Activated CD4-positive, CD25-positive, alpha-beta regulatory T cell treated with anti-CD3 and anti-CD28 coated beads, Interleukin-2, amount 50 U/mL, for 72 hours (primary cell): ENCODE measurements at regions not wholly inside any gene's neighbourhood (a gene's known extent, or its start where the extent isn't known, plus 50 kb on each side); places are given as distances from the start of the nearest gene placed in this dataset.

Experiments used
- DNase-seq: peaks from one replicate; pipeline ENCODE4 v3.0.0; 2021

DNA sequence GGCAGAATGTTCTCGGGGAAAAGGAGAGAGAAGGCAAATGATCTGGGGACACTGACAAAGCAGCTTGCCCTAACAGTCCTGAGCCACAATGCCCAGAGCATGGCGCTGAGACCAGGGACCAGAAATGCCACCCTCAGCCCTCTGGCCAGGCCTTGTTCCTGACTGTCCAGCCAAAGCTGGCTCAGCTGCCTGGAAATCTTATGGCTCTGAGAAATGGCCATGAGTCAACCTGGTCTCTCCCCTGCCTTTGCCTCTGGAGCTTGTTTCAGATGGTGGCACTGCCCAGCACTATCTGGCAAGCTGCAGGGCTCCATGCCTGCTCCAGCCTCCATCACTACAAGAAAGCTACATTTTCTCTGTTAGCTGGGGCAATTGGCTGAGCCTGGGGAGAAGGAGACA is 90.5 kb upstream of the PLXNA4 start:
- no peak for DNase-seq

DNA sequence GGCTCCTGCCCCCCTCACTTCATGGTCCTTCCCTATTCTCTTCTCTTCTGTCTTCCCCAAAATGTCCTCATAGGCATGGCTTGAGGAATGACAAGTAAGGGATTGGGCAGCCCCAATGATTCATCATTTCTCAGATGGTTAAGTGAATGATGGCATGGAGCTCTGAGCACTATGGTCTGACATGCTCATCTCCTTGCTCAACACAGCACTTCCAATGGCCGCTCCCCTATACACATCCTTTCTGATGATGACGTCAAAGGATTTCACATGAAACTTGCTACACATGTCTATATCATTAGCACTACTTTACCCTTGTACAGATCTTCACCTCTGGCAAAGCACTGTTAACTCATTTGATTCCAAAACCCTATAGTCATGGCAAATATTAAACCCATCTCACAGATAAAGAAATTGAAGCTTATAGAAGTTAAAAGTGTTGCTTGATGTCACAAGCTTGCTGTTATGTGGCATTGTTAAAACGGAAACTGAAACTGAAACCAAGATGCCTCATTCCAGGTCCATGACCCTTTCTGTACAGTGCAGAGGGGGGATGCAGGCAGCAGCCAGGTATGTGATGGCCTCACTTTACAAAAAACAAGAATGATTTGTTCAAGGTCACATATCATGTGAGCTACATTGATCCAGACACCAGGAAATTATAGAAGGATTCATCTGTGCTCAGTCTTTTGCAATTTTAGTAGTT is 90.0 kb upstream of the PLXNA4 start:
- no peak for DNase-seq

DNA sequence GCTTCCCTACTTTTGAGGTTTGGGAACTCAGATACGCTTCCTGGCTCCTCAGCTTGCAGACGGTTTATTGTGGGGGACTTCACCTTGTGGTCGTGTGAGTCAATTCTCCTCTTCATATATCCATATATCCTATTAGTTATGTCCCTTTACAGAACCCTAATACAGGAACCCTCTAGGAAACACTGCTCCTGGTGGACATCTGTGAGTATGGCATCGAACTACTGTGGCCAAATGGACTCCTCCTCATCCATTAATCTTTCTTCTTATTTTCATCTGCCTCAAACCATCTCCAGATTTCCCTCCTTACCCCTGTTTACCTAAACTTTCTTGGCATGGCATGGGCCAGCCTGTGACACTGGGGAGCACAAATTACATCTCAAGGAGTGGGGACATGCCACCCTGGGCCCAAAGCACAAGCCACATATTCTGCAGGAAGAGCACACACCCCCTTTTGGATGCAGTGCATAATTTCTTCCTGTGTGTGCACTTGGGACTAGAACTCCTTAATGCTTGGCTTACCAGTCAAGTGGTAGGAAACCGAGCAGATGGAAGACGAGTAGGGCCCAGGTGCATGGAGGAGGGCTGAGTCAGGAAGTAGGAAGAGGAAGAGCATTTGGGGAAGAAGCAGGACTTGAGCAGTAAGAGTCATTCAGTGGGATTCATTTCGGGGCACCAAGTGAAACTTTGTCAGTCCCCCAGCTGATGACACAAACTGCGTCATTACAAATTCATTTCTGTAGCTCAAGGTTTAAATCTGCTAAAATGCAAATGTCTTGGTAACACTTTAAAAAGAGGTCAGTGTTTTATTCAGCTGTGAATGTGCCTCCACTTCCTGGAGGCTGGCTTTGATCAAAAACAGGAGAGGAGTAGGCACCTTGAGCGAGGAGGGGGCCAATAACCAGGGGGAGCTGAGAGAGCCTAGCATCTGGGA is 80.8 kb upstream of the PLXNA4 start:
- DNase-seq: no peak

DNA sequence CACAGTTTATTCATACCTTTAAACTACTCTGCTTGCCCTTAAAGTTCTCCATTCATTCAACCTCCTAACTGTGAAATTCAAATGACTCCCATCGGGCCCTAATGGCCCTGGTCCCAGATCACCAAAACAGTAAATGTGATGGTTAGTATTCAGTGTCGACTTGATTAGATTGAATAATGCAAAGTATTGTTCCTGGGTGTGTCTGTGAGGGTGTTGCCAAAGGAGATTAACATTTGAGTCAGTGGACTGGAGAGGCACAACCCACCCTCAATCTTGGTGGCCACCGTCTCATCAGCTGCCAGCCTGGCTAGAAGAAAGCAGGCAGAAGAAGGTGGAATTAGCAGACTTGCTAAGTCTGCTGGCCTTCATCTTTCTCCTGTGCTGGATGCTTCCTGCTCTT is 80.1 kb upstream of the PLXNA4 start:
- DNase-seq: no peak

DNA sequence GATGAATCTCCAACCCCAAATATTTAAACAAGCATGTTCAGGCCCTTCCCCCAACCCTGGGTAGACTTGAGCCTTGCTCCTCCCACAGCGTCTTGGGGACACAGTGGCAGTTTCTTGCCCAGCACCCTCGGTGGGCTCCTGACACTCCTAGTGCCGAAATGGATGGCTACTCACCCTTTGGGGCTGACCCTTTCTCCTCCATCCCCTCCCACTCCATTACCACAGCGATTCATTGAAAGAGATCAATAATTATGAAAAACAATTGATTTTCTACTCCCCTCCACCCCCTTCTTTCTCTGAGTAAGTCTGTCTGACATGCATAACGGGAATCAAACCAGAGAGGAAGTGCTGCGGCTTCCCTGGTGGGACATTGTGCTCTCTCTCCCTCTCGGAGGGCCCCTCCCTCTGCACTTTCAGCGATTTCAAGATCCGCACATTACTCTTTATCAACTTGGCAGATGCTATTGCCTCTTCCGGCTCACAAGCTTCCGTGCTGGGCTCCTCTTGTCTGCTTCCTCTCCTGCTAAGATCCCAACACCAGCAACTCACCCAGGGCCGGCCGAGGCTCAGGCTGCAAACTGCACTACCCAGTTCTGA is 79.0 kb upstream of the PLXNA4 start:
- DNase-seq: peak; percentile 32

DNA sequence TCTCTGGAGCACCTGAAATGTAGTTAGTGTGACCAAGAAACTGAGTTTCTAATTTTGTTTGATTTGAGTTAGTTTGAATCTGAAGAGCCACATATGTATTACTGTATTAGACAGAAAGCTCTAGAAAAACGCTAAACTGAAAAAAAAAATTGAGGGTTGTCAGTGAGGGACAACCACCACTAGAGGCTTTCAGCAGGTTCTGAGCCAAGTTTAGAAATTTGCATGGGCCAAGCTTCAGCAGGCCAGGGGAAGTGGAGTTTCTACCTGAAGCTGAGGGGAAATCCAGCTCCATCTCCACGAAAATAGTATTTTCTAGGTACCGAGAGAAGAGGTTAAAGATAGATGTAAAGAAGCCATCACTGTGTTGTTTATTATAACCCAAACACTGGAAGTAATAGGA is 77.9 kb upstream of the PLXNA4 start:
- no peak for DNase-seq

DNA sequence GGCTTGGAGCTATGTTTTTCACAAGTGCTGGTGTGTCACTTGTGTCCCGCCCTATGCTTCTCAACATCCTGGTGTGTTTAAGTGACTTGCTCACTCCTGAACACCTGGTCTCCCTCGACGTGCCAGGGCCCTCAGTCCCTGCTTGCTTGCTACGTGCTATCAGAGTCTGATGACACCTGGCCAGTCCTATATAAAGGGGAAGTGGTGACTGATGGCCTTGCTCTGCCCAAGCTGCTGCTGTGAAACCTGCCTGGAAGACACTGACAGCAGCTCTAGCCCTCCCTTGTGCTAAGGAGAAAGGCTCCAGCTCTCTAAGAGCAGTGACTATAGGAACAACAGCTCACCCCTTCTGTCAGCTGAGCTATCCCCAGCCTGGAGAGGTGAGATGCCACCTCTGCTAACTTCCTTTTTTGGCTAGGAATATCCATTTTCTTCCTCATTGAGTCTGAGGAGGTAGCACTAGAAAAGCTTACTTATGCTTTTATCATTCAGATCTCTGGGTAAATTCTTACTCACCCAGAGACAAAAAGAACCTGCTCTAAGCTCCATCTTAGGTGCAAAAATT is 77.2 kb upstream of the PLXNA4 start:
- DNase-seq: no peak

DNA sequence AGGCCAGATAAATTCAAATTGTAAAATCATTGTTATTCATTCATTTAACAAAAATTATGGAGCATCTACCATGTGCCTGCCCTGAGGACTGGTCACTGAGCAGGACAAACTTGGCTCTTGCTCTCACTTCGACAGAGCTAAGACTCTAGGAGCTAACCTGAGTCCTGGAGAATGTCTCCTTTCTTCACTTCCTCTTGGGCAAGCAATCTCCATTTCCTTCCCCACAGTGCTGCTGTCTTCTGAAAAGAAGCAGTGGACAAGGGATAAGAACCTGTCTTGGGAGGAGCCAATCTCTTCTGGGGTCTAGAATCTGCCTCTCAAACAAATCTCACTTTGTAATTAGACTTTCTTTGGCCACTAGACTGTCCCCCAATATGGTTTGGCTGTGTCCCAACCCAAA is 76.2 kb upstream of the PLXNA4 start:
- DNase-seq: no peak

DNA sequence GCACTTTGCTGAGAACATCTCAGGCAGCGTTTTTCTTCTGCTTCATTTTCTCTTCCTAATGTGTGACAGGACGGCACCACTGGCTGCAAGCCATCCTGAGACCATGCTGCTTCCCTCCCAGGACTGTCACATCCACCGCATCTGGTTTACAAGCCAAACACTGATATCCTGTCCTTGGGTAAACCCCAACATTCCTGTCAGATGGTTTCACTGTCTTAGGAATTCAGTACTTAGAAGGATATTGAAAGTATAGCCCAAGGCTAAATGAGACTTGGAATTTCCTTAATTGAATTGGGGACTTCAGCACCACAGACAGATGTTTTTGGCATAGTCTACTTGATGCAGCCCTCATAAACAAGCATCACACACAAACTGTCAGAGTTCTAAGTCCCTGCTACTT is 74.2 kb upstream of the PLXNA4 start:
- no peak for DNase-seq

DNA sequence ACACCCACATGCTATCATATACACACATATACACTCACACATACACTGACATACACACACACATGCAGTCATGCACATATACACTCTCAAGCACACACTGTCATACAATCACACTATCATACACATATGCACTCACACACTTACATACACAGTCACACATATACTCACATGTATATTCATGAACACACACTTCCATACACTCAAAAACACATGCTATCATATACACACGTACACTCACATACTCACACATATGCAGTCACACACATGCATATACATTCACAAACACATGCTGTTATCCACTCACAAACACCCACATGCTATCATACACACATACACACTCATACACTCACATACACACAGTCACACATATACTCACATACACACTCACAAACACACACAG is 71.0 kb upstream of the PLXNA4 start:
- DNase-seq: no peak

DNA sequence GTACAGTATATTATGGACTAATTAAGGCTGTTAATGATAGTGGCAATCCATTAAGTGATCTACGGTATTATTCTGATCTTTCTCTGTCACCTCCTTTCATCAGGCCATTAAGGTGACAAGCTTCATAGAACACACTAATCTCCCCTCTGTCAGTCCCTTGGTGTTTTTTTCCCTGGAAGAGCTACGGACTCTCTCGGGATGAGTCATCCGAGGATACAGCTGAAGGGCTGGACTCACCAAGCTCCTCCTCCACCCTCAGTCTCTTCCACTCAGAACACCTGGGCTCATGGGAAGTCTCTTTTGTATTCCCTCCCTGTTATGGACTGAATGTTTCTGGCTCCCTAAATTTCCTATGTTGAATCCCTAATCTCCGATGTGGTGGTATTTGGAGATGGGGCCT is 69.8 kb upstream of the PLXNA4 start:
- no peak for DNase-seq

DNA sequence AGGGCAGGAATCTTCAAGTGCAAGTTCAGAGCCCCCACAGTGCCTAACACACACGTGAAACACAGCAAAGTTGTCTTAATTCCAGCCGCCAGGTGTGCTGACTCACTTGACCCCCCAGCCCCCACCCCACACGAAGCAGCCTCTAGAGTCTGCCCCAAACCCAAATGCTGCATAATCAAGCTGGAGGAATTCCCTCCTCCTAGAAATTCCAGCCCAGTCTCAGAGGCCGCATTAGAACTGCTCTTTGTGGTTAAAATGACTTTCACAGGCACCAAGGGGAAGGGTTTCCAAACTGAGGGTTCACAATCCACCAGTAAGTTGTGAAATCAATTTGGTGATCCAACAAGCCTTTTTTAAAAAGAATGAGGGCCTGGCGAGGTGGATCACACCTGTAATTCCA is 67.0 kb upstream of the PLXNA4 start:
- DNase-seq: no peak

DNA sequence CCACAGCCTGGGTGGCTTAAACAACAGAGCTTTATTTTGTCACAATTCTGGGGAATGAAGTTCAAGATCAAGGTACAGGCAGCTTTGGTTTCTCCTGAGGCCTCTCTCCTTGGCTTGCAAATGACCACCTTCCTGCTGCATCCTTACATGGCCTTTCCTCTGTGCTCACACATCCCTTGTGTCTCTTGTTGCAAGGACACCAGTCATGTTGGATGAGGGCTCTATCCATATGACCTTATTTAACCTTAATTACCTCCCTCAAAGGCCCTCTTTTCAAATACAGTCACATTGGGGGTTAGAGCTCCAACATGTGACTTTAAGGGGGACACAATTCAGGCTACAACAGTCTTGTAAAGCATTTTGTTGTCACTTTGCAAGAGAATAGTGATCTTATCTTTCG is 65.0 kb upstream of the PLXNA4 start:
- no peak for DNase-seq

DNA sequence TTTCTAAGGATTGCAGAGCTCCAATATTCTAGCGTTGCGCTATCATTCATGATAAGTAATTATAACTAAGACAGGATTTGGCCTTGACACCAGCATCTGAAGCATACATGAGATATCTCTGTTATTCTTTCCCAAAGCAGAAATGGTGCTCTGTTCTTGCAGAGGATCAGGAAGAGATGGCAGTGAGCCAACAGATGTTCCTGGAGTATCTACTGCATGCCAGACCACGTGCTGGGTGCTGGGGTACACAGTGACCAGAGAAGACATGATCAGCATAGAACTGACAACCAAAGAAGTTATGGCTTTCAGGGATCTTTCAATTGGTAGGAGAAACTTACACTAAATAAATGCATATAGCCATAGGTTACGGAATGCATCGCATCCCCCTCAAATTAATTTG is 63.7 kb upstream of the PLXNA4 start:
- no peak for DNase-seq

DNA sequence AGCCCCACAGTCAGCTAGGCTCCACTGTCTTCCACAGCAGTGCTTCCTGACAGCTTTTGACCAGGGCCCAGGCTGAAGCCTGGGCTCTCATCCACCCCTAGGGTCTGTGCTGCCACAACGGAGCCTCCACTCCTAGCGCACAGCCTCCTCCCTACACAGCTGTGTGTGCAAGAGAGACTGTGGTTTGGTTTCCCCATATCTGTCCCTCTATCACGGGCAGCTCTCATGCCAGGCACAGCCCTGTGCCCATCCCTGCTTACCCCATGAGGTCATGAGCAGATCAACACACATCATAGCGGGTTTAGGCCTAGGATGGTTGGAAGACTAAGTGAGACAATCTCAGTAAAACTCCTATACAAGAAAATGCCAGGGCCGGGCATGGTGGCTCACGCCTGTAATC is 61.7 kb upstream of the PLXNA4 start:
- no peak for DNase-seq

DNA sequence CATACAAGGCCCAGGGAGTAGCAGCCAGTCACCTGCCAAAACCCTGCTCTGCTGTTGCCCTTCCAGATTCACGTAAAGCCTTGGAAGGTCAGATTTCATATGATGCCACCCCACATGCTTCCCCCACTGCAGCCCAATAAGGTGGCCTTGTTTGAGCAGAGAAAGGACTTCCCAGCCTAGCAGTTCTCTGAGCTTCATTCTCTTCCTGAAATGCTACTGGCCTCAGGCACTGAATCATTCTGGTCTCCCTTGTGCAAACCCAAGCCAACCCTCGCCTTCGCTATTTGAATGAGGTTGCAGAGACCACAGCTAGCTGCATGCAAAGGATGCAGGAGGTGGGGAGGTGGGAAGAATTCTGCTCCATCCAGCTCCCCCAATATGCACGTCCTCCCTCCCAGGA is 60.3 kb upstream of the PLXNA4 start:
- DNase-seq: no peak

DNA sequence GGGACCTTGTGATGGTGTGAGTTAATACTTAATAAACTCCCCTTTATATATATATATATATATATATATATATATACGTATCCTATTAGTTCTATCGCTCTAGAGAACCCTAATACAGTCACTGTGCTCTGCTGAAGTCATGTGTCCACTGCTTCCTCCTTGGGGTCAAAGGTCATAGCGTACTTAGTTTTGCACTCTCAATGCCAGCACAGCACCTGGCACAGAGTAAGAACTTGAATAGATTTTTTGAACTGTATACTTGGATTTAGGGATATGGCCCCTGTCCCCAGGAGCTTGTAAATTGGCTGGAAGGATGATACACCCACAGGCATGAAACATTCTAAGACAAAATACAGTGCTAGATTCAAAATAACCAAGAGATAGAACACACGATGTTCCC is 58.9 kb upstream of the PLXNA4 start:
- no peak for DNase-seq

DNA sequence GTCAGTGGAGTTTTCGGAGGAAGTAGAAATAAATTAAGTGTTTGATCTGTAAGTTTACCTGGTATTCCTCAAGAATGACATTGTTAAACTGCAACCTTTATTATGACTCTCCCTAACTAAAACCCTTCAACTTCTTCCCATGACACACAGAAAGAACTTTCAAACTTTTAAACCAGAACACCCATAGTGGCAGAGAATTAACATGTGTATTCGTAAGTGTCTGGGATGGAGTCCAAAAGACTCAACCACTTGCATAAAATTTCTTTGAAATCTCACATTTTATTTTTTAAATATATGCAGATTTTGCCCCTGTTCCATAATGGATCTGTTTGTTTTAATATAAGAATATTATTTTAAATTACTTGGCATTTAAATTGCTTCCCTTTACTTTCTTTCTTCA is 54.6 kb upstream of the PLXNA4 start:
- no peak for DNase-seq
